MM.1S (cell line): ENCODE measurements at regions not wholly inside any gene's neighbourhood (a gene's known extent, or its start where the extent isn't known, plus 50 kb on each side); places are given as distances from the start of the nearest gene placed in this dataset.

ENCODE experiments used
- EZH2 ChIP-seq: fragments of 300-600 bp; sonication (generic); optimal IDR thresholded peaks from 2 replicates; pipeline ENCODE3; 2017; ENCODE audit warnings: low read depth, mild to moderate bottlenecking, antibody characterized with exemption, low read length, mixed read lengths
- EZH2phosphoT487 ChIP-seq: fragments of 300-600 bp; sonication (generic); IDR thresholded peaks from 2 replicates; pipeline ENCODE4 v1.6.1; 2018; ENCODE audit warnings: antibody characterized with exemption, low read length
- TF ChIP-seq, protein P1 (sequence below): fragments of 300-600 bp; sonication (generic); IDR thresholded peaks from 2 replicates; pipeline ENCODE4 v1.5.1; 2016; ENCODE audit warnings: antibody characterized with exemption, low read length, mixed read lengths

DNA sequence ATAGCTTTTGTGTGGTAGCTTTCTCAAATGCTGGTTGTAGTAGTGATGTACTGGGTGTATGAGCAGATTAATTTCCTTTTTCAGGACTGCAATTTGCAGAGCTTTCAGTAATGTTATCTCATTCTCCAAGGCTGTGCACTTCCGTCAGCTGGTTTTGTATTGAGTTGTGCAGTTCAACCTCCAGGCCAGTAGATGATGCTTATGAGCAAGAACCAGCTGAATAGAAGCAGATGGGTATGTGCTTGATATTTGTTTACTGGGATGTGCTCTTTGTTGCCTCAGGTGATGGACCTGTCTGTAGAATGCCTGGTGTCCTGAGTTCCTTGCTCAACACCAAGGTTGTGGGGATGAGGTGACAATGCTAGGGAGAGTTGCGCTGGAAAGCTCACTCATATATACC, 462.8 kb downstream of the PCDH18 start:
- TF ChIP-seq, protein P1, sequence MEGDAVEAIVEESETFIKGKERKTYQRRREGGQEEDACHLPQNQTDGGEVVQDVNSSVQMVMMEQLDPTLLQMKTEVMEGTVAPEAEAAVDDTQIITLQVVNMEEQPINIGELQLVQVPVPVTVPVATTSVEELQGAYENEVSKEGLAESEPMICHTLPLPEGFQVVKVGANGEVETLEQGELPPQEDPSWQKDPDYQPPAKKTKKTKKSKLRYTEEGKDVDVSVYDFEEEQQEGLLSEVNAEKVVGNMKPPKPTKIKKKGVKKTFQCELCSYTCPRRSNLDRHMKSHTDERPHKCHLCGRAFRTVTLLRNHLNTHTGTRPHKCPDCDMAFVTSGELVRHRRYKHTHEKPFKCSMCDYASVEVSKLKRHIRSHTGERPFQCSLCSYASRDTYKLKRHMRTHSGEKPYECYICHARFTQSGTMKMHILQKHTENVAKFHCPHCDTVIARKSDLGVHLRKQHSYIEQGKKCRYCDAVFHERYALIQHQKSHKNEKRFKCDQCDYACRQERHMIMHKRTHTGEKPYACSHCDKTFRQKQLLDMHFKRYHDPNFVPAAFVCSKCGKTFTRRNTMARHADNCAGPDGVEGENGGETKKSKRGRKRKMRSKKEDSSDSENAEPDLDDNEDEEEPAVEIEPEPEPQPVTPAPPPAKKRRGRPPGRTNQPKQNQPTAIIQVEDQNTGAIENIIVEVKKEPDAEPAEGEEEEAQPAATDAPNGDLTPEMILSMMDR, result no peak
- TF ChIP-seq EZH2 (no peak), EZH2phosphoT487 (no peak)
